Activated CD4-positive, alpha-beta T cell treated with anti-CD3 and anti-CD28 coated beads for 36 hours (primary cell): ENCODE measurements at regions not wholly inside any gene's neighbourhood (a gene's known extent, or its start where the extent isn't known, plus 50 kb on each side); places are given as distances from the start of the nearest gene placed in this dataset.

ENCODE experiments used
- ATAC-seq: fragments of 200-7000 bp; cut with Tn5 transposase; one replicate; pipeline ENCODE4 v1.10.0; 2021; ENCODE audit warnings: mild to moderate bottlenecking, moderate library complexity
- CTCF ChIA-PET: fragments of 350-600 bp; sonication (Branson Sonifier 250); formaldehyde crosslinking; loops from one replicate; lab custom pipeline; 2021; ENCODE audit warnings: antibody characterized with exemption; lab: Charles Lee
- POLR2A ChIA-PET: fragments of 350-600 bp; sonication (Branson Sonifier 250); formaldehyde crosslinking; loops from one replicate; lab custom pipeline; 2021; ENCODE audit warnings: antibody characterized with exemption, inconsistent platforms; lab: Charles Lee
- DNase-seq: peaks from one replicate; pipeline ENCODE4 v3.0.0-alpha.2; 2020
- H3K27ac Mint-ChIP-seq: one replicate; pipeline ENCODE4 v1.8.0; 2021; ENCODE audit warnings: mixed read lengths
- H3K27me3 Mint-ChIP-seq: one replicate; pipeline ENCODE4 v1.8.0; 2021; ENCODE audit warnings: mixed read lengths
- H3K36me3 Mint-ChIP-seq: one replicate; pipeline ENCODE4 v1.8.0; 2021; ENCODE audit warnings: low read depth, mixed read lengths
- H3K4me1 Mint-ChIP-seq: one replicate; pipeline ENCODE4 v1.8.0; 2021; ENCODE audit warnings: mixed read lengths
- H3K4me3 Mint-ChIP-seq: one replicate; pipeline ENCODE4 v1.8.0; 2021; ENCODE audit warnings: mild to moderate bottlenecking, moderate library complexity, mixed read lengths
- H3K9me3 Mint-ChIP-seq: one replicate; pipeline ENCODE4 v1.8.0; 2021; ENCODE audit warnings: low read depth, mixed read lengths
- intact Hi-C, 2 experiments: fragments of 100-400 bp; cut with DNase I in 1 of 2; cut with micrococcal nuclease in 1 of 2; formaldehyde crosslinking; loops; one replicate each; pipeline versions ENCODE4 v1.14.2 to v1.15.1; 2022 to 2024; cut with DNase I, micrococcal nuclease

- DNase-seq (no peak), ATAC-seq (no peak)
- intact Hi-C loops, result no loop called here
- Mint-ChIP-seq H3K9me3 (peaks cover 9% of the 10 kb centered on the region), H3K4me1 (no peaks in the 10 kb centered on the region), H3K27ac (no peak overlapping the region), H3K27me3 (no peaks in the 10 kb centered on the region), H3K4me3 (no peak overlapping the region), H3K36me3 (no peaks in the 10 kb centered on the region)
- ChIA-PET CTCF (no interaction called here), POLR2A (no interaction called here)
These were observed 1019.3 kb downstream of the NSUN3 start for GRCh38 chr3:95082191-95082590.

GRCh38 chr3:95084738-95085137, 1021.9 kb downstream of the NSUN3 start:
- H3K27ac Mint-ChIP-seq, result no peak overlapping the region
- no peaks in the 10 kb centered on the region for H3K4me1 Mint-ChIP-seq
- no peaks in the 10 kb centered on the region for H3K27me3 Mint-ChIP-seq
- peaks cover 5% of the 10 kb centered on the region for H3K9me3 Mint-ChIP-seq
- H3K4me3 Mint-ChIP-seq, result no peak overlapping the region
- intact Hi-C loops, result no loop called here
- DNase-seq (no peak), ATAC-seq (no peak)
- no peaks in the 10 kb centered on the region for H3K36me3 Mint-ChIP-seq
- CTCF ChIA-PET, result no interaction called here
- POLR2A ChIA-PET, result no interaction called here

- Mint-ChIP-seq H3K27ac (no peak overlapping the region), H3K9me3 (peaks cover 3% of the 10 kb centered on the region), H3K36me3 (no peaks in the 10 kb centered on the region), H3K27me3 (no peaks in the 10 kb centered on the region), H3K4me3 (no peak overlapping the region), H3K4me1 (no peaks in the 10 kb centered on the region)
- CTCF ChIA-PET, result no interaction called here
- DNase-seq, result no peak
- intact Hi-C loops, result no loop called here
- ATAC-seq, result no peak
- POLR2A ChIA-PET, result no interaction called here
These were observed 1025.6 kb downstream of the NSUN3 start for GRCh38 chr3:95088464-95088863.

- no peak overlapping the region for H3K27ac Mint-ChIP-seq
- H3K4me3 Mint-ChIP-seq, result no peak overlapping the region
- peaks cover 8% of the 10 kb centered on the region for H3K9me3 Mint-ChIP-seq
- POLR2A ChIA-PET, result no interaction called here
- H3K36me3 Mint-ChIP-seq, result no peaks in the 10 kb centered on the region
- intact Hi-C loops, result no loop called here
- DNase-seq (no peak), ATAC-seq (no peak)
- H3K4me1 Mint-ChIP-seq, result no peaks in the 10 kb centered on the region
- no peaks in the 10 kb centered on the region for H3K27me3 Mint-ChIP-seq
- CTCF ChIA-PET, result no interaction called here
These were observed 1034.6 kb downstream of the NSUN3 start for GRCh38 chr3:95097493-95097892.

- POLR2A ChIA-PET, result no interaction called here
- no peaks in the 10 kb centered on the region for H3K27me3 Mint-ChIP-seq
- DNase-seq, result no peak
- no peaks in the 10 kb centered on the region for H3K36me3 Mint-ChIP-seq
- no peaks in the 10 kb centered on the region for H3K4me1 Mint-ChIP-seq
- H3K9me3 Mint-ChIP-seq, result peaks cover 8% of the 10 kb centered on the region
- H3K27ac Mint-ChIP-seq, result no peak overlapping the region
- ATAC-seq, result no peak
- CTCF ChIA-PET, result interaction anchor here (0.9 kb wide), 1 partner anchor 10 kb away, joined by 3 read pairs; no protein-coding TSS in a partner anchor
- no peak overlapping the region for H3K4me3 Mint-ChIP-seq
- intact Hi-C loops, result no loop called here
These were observed 1058.1 kb downstream of the NSUN3 start for GRCh38 chr3:95120921-95121320.

- H3K9me3 Mint-ChIP-seq, result peaks cover 10% of the 10 kb centered on the region
- ChIA-PET POLR2A (no interaction called here), CTCF (no interaction called here)
- H3K27ac Mint-ChIP-seq, result no peak overlapping the region
- intact Hi-C loops, result no loop called here
- ATAC-seq (no peak), DNase-seq (no peak)
- H3K36me3 Mint-ChIP-seq, result no peaks in the 10 kb centered on the region
- no peak overlapping the region for H3K4me3 Mint-ChIP-seq
- no peaks in the 10 kb centered on the region for H3K4me1 Mint-ChIP-seq
- no peaks in the 10 kb centered on the region for H3K27me3 Mint-ChIP-seq
These were observed 1060.2 kb downstream of the NSUN3 start for GRCh38 chr3:95123104-95123503.

- Mint-ChIP-seq H3K4me1 (no peaks in the 10 kb centered on the region), H3K4me3 (no peak overlapping the region)
- CTCF ChIA-PET, result no interaction called here
These were observed 1072.0 kb downstream of the NSUN3 start for GRCh38 chr3:95134693-95135413.

GRCh38 chr3:95148107-95148506, 1085.2 kb downstream of the NSUN3 start:
- intact Hi-C loops, result no loop called here
- Mint-ChIP-seq H3K27me3 (no peaks in the 10 kb centered on the region), H3K27ac (no peak overlapping the region), H3K4me3 (no peak overlapping the region), H3K4me1 (no peaks in the 10 kb centered on the region), H3K9me3 (peaks cover 1% of the 10 kb centered on the region), H3K36me3 (no peaks in the 10 kb centered on the region)
- CTCF ChIA-PET, result no interaction called here
- POLR2A ChIA-PET, result no interaction called here
- DNase-seq (no peak), ATAC-seq (no peak)

More at GRCh38 chr3:95134693-95135413, 1072.0 kb downstream of the NSUN3 start:
- H3K9me3 Mint-ChIP-seq, result peaks cover 2% of the 10 kb centered on the region
- no peak overlapping the region for H3K27ac Mint-ChIP-seq
- DNase-seq (no peak), ATAC-seq (no peak)
- H3K27me3 Mint-ChIP-seq, result no peaks in the 10 kb centered on the region
- no peaks in the 10 kb centered on the region for H3K36me3 Mint-ChIP-seq
- POLR2A ChIA-PET, result no interaction called here
- intact Hi-C loops, result no loop called here

- Mint-ChIP-seq H3K36me3 (no peaks in the 10 kb centered on the region), H3K4me3 (no peak overlapping the region), H3K27ac (no peak overlapping the region), H3K9me3 (peaks cover 4% of the 10 kb centered on the region), H3K4me1 (no peaks in the 10 kb centered on the region), H3K27me3 (no peaks in the 10 kb centered on the region)
- intact Hi-C loops, result no loop called here
- DNase-seq, result no peak
- POLR2A ChIA-PET, result no interaction called here
- no peak for ATAC-seq
- CTCF ChIA-PET, result no interaction called here
These were observed 1088.7 kb downstream of the NSUN3 start for GRCh38 chr3:95151590-95151989.

- intact Hi-C loops, result no loop called here
- H3K4me3 Mint-ChIP-seq, result no peak overlapping the region
- ATAC-seq (no peak), DNase-seq (no peak)
- H3K9me3 Mint-ChIP-seq, result peaks cover 19% of the 10 kb centered on the region
- CTCF ChIA-PET, result no interaction called here
- POLR2A ChIA-PET, result no interaction called here
- no peaks in the 10 kb centered on the region for H3K36me3 Mint-ChIP-seq
- H3K27ac Mint-ChIP-seq, result no peak overlapping the region
- no peaks in the 10 kb centered on the region for H3K4me1 Mint-ChIP-seq
- H3K27me3 Mint-ChIP-seq, result no peaks in the 10 kb centered on the region
These were observed 1091.9 kb downstream of the NSUN3 start for GRCh38 chr3:95154766-95155165.

- CTCF ChIA-PET, result no interaction called here
- no peak overlapping the region for H3K4me3 Mint-ChIP-seq
- H3K9me3 Mint-ChIP-seq, result peaks cover 9% of the 10 kb centered on the region
- no peak overlapping the region for H3K27ac Mint-ChIP-seq
- no peaks in the 10 kb centered on the region for H3K36me3 Mint-ChIP-seq
- H3K27me3 Mint-ChIP-seq, result no peaks in the 10 kb centered on the region
- POLR2A ChIA-PET, result no interaction called here
- DNase-seq (no peak), ATAC-seq (no peak)
- intact Hi-C loops, result no loop called here
- H3K4me1 Mint-ChIP-seq, result no peaks in the 10 kb centered on the region
These were observed 1099.9 kb downstream of the NSUN3 start for GRCh38 chr3:95162794-95163193.

- DNase-seq, result no peak
- H3K4me3 Mint-ChIP-seq, result no peak overlapping the region
- no peaks in the 10 kb centered on the region for H3K27me3 Mint-ChIP-seq
- peaks cover 9% of the 10 kb centered on the region for H3K9me3 Mint-ChIP-seq
- no peaks in the 10 kb centered on the region for H3K36me3 Mint-ChIP-seq
- intact Hi-C loops, result no loop called here
- ChIA-PET CTCF (no interaction called here), POLR2A (no interaction called here)
- no peak for ATAC-seq
- no peaks in the 10 kb centered on the region for H3K4me1 Mint-ChIP-seq
- H3K27ac Mint-ChIP-seq, result no peak overlapping the region
These were observed 1104.9 kb downstream of the NSUN3 start for GRCh38 chr3:95167748-95168147.
